Stimulated activated naive B cell treated with anti-CD40 and anti-IgM and Interleukin-4, amounts not matched to agents 10 μg/mL and 1 μg/mL and 100 μg/mL, for 72 hours (primary cell): ENCODE measurements at regions not wholly inside any gene's neighbourhood (a gene's known extent, or its start where the extent isn't known, plus 50 kb on each side); places are given as distances from the start of the nearest gene placed in this dataset.
A peak's percentile ranks its signal among the peaks of the same experiment; 100 is the strongest.

Experiments used
- ATAC-seq, 2 donors: fragments of 150-1000 bp; cut with Tn5 transposase; replicated peaks; 2 replicates each; pipeline ENCODE4 v1.10.0; 2021; ENCODE audit warnings: moderate library complexity in 1 of 2
- DNase-seq: peaks from one replicate; pipeline ENCODE4 v3.0.0; 2021
- H3K27ac Mint-ChIP-seq: one replicate; pipeline ENCODE4 v1.8.0; 2022; ENCODE audit warnings: mild to moderate bottlenecking, mixed read lengths
- H3K27me3 Mint-ChIP-seq, 2 donors: one replicate each; pipeline ENCODE4 v1.8.0; 2022; ENCODE audit warnings: mixed read lengths in 2 of 2
- H3K36me3 Mint-ChIP-seq, 2 donors: one replicate each; pipeline ENCODE4 v1.8.0; 2022; ENCODE audit warnings: mixed read lengths in 2 of 2, mild to moderate bottlenecking in 1 of 2
- H3K4me1 Mint-ChIP-seq, 2 donors: one replicate each; pipeline ENCODE4 v1.8.0; 2022; ENCODE audit warnings: mixed read lengths in 2 of 2, mild to moderate bottlenecking in 1 of 2
- H3K4me3 Mint-ChIP-seq, 2 donors: one replicate each; pipeline ENCODE4 v1.8.0; 2022; ENCODE audit warnings: mild to moderate bottlenecking in 2 of 2, mixed read lengths in 2 of 2, moderate library complexity in 1 of 2
- H3K9me3 Mint-ChIP-seq, 2 donors: one replicate each; pipeline ENCODE4 v1.8.0; 2022; ENCODE audit warnings: mixed read lengths in 2 of 2, mild to moderate bottlenecking in 1 of 2

DNA sequence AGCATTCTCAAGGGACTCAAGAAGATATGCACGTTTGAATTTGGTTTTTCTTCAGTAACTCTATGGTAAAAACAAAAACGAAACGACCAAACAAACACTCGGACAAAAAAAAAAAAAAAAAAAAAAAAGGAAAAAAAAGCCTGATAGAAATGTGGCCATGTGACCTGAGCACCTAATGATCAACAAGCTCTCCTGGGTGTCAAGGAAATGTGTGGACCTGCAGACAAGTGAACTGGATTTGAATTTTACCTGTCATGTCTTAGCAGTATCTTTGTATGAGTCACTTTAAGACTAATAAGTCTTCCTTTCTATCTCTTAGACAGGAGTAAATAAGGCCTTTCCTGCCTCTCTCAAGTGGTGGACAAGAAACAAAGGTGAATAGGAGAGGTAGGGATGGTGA lies 190.6 kb upstream of the GRIA1 start:
- no peak overlapping the region for H3K27ac Mint-ChIP-seq
- ATAC-seq (no peak), DNase-seq (no peak)
- H3K4me1 Mint-ChIP-seq, result no peaks in the 10 kb centered on the region
- peaks cover 3 to 10% of the 10 kb centered on the region in 2 donors for H3K9me3 Mint-ChIP-seq
- H3K27me3 Mint-ChIP-seq, result no peaks in the 10 kb centered on the region
- H3K4me3 Mint-ChIP-seq, result no peak overlapping the region
- H3K36me3 Mint-ChIP-seq, result no peaks in the 10 kb centered on the region

- DNase-seq (no peak), ATAC-seq (no peak)
- Mint-ChIP-seq H3K36me3 (no peaks in the 10 kb centered on the region), H3K4me1 (no peaks in the 10 kb centered on the region), H3K4me3 (no peak overlapping the region), H3K27me3 (no peaks in the 10 kb centered on the region), H3K9me3 (peaks cover 0 to 10% of the 10 kb centered on the region in 2 donors), H3K27ac (no peak overlapping the region)
Measured at GRCh38 chr5:153308282-153308681, 182.2 kb upstream of the GRIA1 start.

DNA sequence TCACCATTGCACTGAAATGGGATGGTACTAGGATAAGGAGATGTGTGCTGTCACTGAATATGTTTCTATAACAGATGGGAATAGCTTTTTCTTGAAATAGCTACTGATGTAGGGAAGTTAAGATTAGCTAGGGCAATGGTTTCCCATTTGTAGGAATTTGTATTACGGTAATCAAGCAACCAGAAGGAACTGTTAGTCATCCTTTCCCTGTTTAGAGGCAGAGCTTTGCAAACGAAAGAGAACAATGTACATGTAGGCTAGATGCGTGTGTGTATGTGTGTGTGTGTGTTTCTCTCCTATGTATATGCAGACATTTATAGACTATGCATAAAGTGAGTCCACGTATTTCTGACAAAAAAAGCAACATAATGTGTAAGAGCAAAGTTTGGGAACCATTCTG lies 171.9 kb upstream of the GRIA1 start:
- Mint-ChIP-seq H3K9me3 (peaks cover 3 to 4% of the 10 kb centered on the region in 2 donors), H3K4me3 (no peak overlapping the region), H3K4me1 (no peaks in the 10 kb centered on the region), H3K27me3 (no peaks in the 10 kb centered on the region), H3K36me3 (no peaks in the 10 kb centered on the region), H3K27ac (no peak overlapping the region)
- DNase-seq (no peak), ATAC-seq (no peak)

GRCh38 chr5:153321478-153321877 lies 169.0 kb upstream of the GRIA1 start:
- H3K36me3 Mint-ChIP-seq, result no peaks in the 10 kb centered on the region
- ATAC-seq (no peak), DNase-seq (no peak)
- peaks cover 0 to 1% of the 10 kb centered on the region in 2 donors for H3K9me3 Mint-ChIP-seq
- no peaks in the 10 kb centered on the region for H3K4me1 Mint-ChIP-seq
- no peak overlapping the region for H3K4me3 Mint-ChIP-seq
- H3K27me3 Mint-ChIP-seq, result no peaks in the 10 kb centered on the region
- no peak overlapping the region for H3K27ac Mint-ChIP-seq

- Mint-ChIP-seq H3K27ac (no peak overlapping the region), H3K27me3 (no peaks in the 10 kb centered on the region), H3K9me3 (peaks cover 0 to 3% of the 10 kb centered on the region in 2 donors), H3K4me3 (no peak overlapping the region), H3K4me1 (no peaks in the 10 kb centered on the region), H3K36me3 (no peaks in the 10 kb centered on the region)
- DNase-seq (no peak), ATAC-seq (no peak)
Measured at GRCh38 chr5:153340139-153340538, 150.3 kb upstream of the GRIA1 start.

- no peak overlapping the region for H3K27ac Mint-ChIP-seq
- ATAC-seq (no peak), DNase-seq (no peak)
- H3K27me3 Mint-ChIP-seq, result no peaks in the 10 kb centered on the region
- no peaks in the 10 kb centered on the region for H3K36me3 Mint-ChIP-seq
- H3K9me3 Mint-ChIP-seq, result peaks cover 0 to 2% of the 10 kb centered on the region in 2 donors
- H3K4me1 Mint-ChIP-seq, result no peaks in the 10 kb centered on the region
- H3K4me3 Mint-ChIP-seq, result no peak overlapping the region
Measured at GRCh38 chr5:153340738-153341137, 149.7 kb upstream of the GRIA1 start.

- H3K36me3 Mint-ChIP-seq, result no peaks in the 10 kb centered on the region
- no peaks in the 10 kb centered on the region for H3K9me3 Mint-ChIP-seq
Measured at GRCh38 chr5:153342487-153342886, 148.0 kb upstream of the GRIA1 start.

DNA sequence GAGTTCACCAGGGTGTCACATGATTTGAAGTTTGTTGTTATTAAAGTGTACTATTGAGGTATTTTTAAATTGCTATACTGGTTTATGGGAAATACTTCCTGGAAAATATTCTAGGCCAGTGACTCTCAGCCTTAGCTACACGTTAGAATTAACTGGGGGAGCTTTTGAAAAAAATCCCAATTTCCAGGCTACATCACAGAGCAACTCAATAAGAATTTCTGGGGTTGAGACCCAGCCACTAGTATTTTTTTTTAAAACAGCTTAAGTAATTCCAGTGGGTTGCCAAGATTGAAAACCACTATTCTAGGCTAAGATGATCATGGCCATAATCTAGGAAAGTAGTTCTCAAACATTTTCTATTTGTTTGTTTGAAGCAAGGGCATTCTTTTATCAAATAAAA lies 142.9 kb upstream of the GRIA1 start:
- Mint-ChIP-seq H3K4me1 (peaks cover 3 to 4% of the 10 kb centered on the region in 2 donors), H3K4me3 (no peak overlapping the region), H3K27me3 (peaks cover 2 to 10% of the 10 kb centered on the region in 2 donors), H3K27ac (no peak overlapping the region), H3K36me3 (no peaks in the 10 kb centered on the region), H3K9me3 (no peaks in the 10 kb centered on the region)
- DNase-seq, result no peak
- no peak for ATAC-seq

More at GRCh38 chr5:153342487-153342886, 148.0 kb upstream of the GRIA1 start:
- Mint-ChIP-seq H3K4me3 (no peak overlapping the region), H3K27me3 (no peaks in the 10 kb centered on the region), H3K27ac (no peak overlapping the region), H3K4me1 (no peaks in the 10 kb centered on the region)
- DNase-seq (no peak), ATAC-seq (no peak)

DNA sequence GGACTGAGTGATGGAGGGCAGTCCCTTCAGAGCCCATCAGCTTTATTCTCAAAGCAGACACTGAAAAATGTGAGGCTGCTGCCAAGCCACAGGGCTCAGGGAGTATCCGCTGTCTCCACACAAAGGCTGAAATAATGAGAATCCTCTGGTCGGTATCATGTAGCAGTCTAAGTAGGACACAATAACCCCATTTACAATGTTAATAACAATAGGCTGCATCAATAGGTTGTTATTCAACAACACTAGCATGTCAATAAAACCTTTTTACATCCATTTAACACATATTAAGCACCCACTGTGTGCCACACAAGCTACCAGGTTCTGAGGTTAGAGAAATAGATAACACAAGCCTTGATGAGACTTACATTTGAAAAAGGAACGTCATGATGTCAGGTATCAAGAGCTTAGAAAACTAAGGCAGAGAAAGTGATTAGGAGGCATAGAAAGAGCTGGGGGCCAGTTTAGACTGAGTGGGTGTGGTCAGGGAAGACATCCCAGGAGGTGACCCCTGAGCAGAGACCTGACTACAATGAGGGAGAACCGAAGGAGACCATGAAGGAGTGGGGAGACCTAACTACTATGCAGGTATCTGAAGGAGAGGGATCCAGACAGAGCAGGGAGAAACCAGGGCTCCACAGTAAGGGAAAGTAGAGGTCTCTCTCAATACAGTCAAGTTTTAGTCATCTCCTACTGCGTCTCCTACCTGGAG lies 140.1 kb upstream of the GRIA1 start:
- H3K9me3 Mint-ChIP-seq, result no peaks in the 10 kb centered on the region
- H3K4me1 Mint-ChIP-seq, result peaks cover 9 to 10% of the 10 kb centered on the region in 2 donors
- H3K27ac Mint-ChIP-seq, result no peak overlapping the region
- H3K36me3 Mint-ChIP-seq, result no peaks in the 10 kb centered on the region
- peaks cover 7 to 16% of the 10 kb centered on the region in 2 donors for H3K27me3 Mint-ChIP-seq
- H3K4me3 Mint-ChIP-seq, result no peak overlapping the region
- DNase-seq (no peak), ATAC-seq (no peak)

DNA sequence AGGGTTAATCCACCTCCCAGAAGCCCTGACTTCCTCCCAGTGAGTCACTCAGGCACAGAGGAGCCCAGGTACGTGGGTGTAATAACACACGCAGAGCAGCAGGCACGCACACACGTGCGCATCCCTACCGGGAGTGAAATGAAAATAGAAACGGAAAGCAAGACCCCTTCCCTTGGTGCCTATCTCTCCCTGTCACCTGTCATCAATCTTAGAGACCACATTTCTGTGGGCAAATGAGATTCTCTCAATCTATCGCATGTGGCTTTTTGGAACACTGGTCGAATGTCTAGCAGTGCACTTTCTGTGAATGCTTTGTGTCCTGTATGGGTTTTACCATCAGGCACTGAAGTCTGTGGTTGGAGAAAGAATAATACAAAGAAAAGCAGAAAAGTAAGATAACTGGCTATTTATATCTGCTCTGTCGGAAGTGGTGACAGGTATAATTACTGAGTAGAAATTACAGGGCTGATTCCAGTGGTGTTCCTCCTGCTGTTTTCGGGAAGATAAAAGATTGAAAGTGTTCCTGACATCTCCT lies 137.7 kb upstream of the GRIA1 start:
- peak; percentile 48 to 68 for ATAC-seq
- DNase-seq, result peak; percentile 4
- Mint-ChIP-seq H3K4me3 (peak overlapping the region; percentile 61 to 74), H3K9me3 (peaks cover 2 to 4% of the 10 kb centered on the region in 2 donors), H3K36me3 (no peaks in the 10 kb centered on the region), H3K4me1 (peaks cover 9 to 10% of the 10 kb centered on the region in 2 donors), H3K27me3 (peaks cover 7 to 17% of the 10 kb centered on the region in 2 donors), H3K27ac (no peak overlapping the region)

- no peak for DNase-seq
- peaks cover 4% of the 10 kb centered on the region in 2 donors for H3K9me3 Mint-ChIP-seq
- peaks cover 6 to 12% of the 10 kb centered on the region in 2 donors for H3K4me1 Mint-ChIP-seq
- H3K27me3 Mint-ChIP-seq, result peaks cover 5 to 8% of the 10 kb centered on the region in 2 donors
- no peak overlapping the region for H3K4me3 Mint-ChIP-seq
- no peak for ATAC-seq
- H3K36me3 Mint-ChIP-seq, result no peaks in the 10 kb centered on the region
- H3K27ac Mint-ChIP-seq, result no peak overlapping the region
Measured at GRCh38 chr5:153357493-153358112, 132.9 kb upstream of the GRIA1 start.

DNA sequence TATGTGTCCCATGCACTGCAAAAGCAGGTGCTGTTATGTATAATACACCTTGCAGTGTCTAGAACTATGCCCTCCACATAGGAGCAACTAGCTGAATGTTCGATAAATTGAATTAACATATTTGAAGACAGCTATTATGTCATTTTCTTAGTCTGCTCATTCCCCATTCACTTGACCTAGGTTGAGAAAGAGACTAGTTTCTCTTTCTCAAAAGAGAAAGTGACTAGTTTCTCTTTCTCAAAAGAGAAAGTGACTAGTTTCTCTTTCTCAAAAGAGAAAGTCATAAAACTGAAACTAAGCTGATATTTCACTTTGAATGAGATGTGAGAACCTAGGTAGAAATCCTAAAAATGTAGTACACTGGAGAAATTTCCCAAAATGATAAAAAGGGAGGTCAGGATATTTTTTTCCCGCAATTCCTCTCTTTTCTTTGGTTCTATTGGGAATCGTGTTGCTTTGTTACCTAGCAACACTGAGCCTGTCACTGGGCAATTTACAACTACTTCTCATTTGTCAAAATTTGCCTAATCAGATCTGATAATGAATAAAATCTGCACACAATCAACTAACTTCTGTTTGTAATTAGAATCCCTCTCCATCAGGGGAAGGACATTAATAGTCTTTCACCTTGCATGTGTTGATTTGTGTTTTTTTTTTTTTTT lies 132.0 kb upstream of the GRIA1 start:
- peaks cover 0 to 6% of the 10 kb centered on the region in 2 donors for H3K4me1 Mint-ChIP-seq
- ATAC-seq (peak in 1 of 2 donors; percentile 27), DNase-seq (no peak)
- H3K27me3 Mint-ChIP-seq, result peaks cover 0 to 6% of the 10 kb centered on the region in 2 donors
- H3K36me3 Mint-ChIP-seq, result no peaks in the 10 kb centered on the region
- no peak overlapping the region for H3K4me3 Mint-ChIP-seq
- peaks cover 4% of the 10 kb centered on the region in 2 donors for H3K9me3 Mint-ChIP-seq
- H3K27ac Mint-ChIP-seq, result no peak overlapping the region

- no peak overlapping the region for H3K4me3 Mint-ChIP-seq
- H3K9me3 Mint-ChIP-seq, result peaks cover 4% of the 10 kb centered on the region in 2 donors
- DNase-seq, result no peak
- no peak for ATAC-seq
- no peak overlapping the region for H3K27ac Mint-ChIP-seq
- peaks cover 0 to 6% of the 10 kb centered on the region in 2 donors for H3K4me1 Mint-ChIP-seq
- no peaks in the 10 kb centered on the region for H3K27me3 Mint-ChIP-seq
- H3K36me3 Mint-ChIP-seq, result no peaks in the 10 kb centered on the region
Measured at GRCh38 chr5:153360860-153361259, 129.6 kb upstream of the GRIA1 start.

- no peaks in the 10 kb centered on the region for H3K27me3 Mint-ChIP-seq
- DNase-seq (no peak), ATAC-seq (no peak)
- peaks cover 0 to 6% of the 10 kb centered on the region in 2 donors for H3K4me1 Mint-ChIP-seq
- peaks cover 2 to 5% of the 10 kb centered on the region in 2 donors for H3K9me3 Mint-ChIP-seq
- H3K4me3 Mint-ChIP-seq, result no peak overlapping the region
- no peaks in the 10 kb centered on the region for H3K36me3 Mint-ChIP-seq
- no peak overlapping the region for H3K27ac Mint-ChIP-seq
Measured at GRCh38 chr5:153361735-153362409, 128.6 kb upstream of the GRIA1 start.
